ENCODE measurements at regions not wholly inside any gene's neighbourhood (a gene's known extent, or its start where the extent isn't known, plus 50 kb on each side); places are given as distances from the start of the nearest gene placed in this dataset.

DNA sequence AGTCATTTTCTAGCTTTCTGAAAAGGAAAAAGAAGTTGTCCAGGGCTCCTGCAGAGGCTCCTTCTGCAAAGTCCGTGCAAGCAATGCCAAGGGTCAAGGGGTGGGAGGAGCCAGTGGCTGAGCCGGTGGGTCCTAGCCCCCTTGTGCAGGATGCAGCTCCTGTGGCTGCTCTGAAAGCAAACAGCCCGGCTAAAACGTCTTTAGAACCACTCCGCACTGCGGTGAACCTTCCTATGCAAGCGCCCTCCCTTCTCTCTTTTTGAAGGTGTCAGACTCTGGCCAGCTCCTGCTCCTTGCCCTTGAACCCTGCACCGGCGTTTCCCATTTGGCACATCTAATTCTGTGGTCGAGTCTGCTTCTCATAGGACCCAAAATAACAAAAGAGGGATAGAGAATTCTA, 183.1 kb downstream of the UACA start:
- TF ChIP-seq, protein P1, sequence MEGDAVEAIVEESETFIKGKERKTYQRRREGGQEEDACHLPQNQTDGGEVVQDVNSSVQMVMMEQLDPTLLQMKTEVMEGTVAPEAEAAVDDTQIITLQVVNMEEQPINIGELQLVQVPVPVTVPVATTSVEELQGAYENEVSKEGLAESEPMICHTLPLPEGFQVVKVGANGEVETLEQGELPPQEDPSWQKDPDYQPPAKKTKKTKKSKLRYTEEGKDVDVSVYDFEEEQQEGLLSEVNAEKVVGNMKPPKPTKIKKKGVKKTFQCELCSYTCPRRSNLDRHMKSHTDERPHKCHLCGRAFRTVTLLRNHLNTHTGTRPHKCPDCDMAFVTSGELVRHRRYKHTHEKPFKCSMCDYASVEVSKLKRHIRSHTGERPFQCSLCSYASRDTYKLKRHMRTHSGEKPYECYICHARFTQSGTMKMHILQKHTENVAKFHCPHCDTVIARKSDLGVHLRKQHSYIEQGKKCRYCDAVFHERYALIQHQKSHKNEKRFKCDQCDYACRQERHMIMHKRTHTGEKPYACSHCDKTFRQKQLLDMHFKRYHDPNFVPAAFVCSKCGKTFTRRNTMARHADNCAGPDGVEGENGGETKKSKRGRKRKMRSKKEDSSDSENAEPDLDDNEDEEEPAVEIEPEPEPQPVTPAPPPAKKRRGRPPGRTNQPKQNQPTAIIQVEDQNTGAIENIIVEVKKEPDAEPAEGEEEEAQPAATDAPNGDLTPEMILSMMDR (IDR thresholded peaks at IDR 0.05; ENCODE audit: low read depth, low read length, poor library complexity, severe bottlenecking) = no peak
- no peak for TF ChIP-seq EZH2phosphoT487 (IDR thresholded peaks at IDR 0.05; ENCODE audit: borderline replicate concordance, low read length)
